ENCODE measurements at regions not wholly inside any gene's neighbourhood (a gene's known extent, or its start where the extent isn't known, plus 50 kb on each side); places are given as distances from the start of the nearest gene placed in this dataset.

- TF ChIP-seq CTCF (IDR thresholded peaks at IDR 0.05; ENCODE audit: insufficient read depth, low read length, poor library complexity, severe bottlenecking): no peak
- no peak for TF ChIP-seq EZH2phosphoT487 (conservative IDR thresholded peaks at IDR 0.05; ENCODE audit: low read length)
Measured at GRCh38 chr6:104281370-104281769, 578.3 kb downstream of the HACE1 start.
